Activated T-helper 2 cell treated with anti-CD3 and anti-CD28 coated beads, Interferon-gamma antibody, Interleukin-2, Interleukin-4, amounts not matched to agents 10 μg/mL and 5 μg/mL and 100 μg/mL, durations not matched to agents 14 hours and 24 hours and 36 hours (primary cell): ENCODE measurements at regions not wholly inside any gene's neighbourhood (a gene's known extent, or its start where the extent isn't known, plus 50 kb on each side); places are given as distances from the start of the nearest gene placed in this dataset.

Source experiments
- DNase-seq: peaks from one replicate; pipeline ENCODE4 v3.0.0; 2021; ENCODE audit warnings: low spot score
- H3K27ac Mint-ChIP-seq: one replicate; pipeline ENCODE4 v1.8.0; 2021; ENCODE audit warnings: mixed read lengths
- H3K27me3 Mint-ChIP-seq: one replicate; pipeline ENCODE4 v1.8.0; 2021; ENCODE audit warnings: low read depth, mixed read lengths
- H3K36me3 Mint-ChIP-seq: one replicate; pipeline ENCODE4 v1.8.0; 2021; ENCODE audit warnings: low read depth, mixed read lengths
- H3K4me1 Mint-ChIP-seq: one replicate; pipeline ENCODE4 v1.8.0; 2021; ENCODE audit warnings: low read depth, mixed read lengths
- H3K4me3 Mint-ChIP-seq: one replicate; pipeline ENCODE4 v1.8.0; 2021; ENCODE audit warnings: low read depth, mild to moderate bottlenecking, moderate library complexity, mixed read lengths
- H3K9me3 Mint-ChIP-seq: one replicate; pipeline ENCODE4 v1.8.0; 2021; ENCODE audit warnings: mixed read lengths
- intact Hi-C: fragments of 100-400 bp; cut with micrococcal nuclease; formaldehyde crosslinking; loops from one replicate; pipeline ENCODE4 v1.15.1; 2023

DNA sequence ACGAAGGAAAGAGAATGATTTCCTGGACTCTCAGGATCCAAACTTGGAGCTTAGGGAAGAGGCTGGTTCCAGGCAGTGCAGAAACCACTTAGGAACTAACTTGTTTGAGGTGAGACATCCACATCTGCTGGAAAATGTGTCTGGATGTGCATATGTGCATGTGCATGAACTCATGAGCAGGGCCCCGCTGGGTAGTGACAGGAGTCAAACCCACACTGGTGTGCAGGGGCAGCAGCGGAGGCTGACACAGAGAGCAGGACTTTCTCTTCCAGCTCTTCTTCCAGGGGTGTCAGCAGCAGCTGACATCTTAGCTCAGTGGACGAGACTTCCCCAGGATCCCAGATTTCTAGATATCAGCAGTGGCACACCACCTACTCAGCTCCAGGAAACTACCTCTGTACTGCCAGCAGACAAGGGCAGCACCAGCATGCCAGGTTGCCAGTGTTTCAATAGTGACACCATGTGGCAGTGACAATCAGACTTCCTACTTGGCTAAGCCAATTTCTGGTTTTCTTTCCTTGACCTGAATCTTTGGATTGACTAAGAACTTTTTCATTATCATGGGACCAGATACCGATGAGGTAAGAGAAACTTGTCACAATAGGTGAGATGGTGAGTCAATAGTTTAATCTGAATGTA, 227.5 kb upstream of the ZC3H12C start:
- H3K9me3 Mint-ChIP-seq = no peaks in the 10 kb centered on the region
- no peak overlapping the region for H3K4me3 Mint-ChIP-seq
- no peak overlapping the region for H3K27ac Mint-ChIP-seq
- intact Hi-C loops = no loop called here
- no peaks in the 10 kb centered on the region for H3K27me3 Mint-ChIP-seq
- DNase-seq = no peak
- H3K36me3 Mint-ChIP-seq = no peaks in the 10 kb centered on the region
- H3K4me1 Mint-ChIP-seq = peaks cover 20% of the 10 kb centered on the region

DNA sequence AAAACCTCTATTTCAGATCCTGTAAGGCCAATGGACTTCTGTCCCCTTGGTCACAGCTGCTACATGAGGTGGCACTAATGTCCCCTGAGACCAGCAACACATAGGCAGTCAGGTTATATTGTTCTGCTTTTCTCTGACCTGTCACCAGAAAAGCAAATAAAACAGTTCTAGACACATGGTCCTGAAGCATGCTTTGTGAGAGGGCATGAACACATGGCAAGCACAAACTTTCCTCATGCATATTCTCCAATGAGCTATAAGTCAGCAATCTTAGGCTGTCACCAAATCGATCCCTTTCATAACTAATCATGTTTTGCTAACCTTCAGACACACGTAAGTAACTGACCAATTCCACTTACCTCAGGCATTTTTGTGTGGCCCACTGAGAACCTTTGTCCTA, 225.4 kb upstream of the ZC3H12C start:
- Mint-ChIP-seq H3K36me3 (no peaks in the 10 kb centered on the region), H3K27me3 (no peaks in the 10 kb centered on the region), H3K27ac (no peak overlapping the region), H3K4me1 (peaks cover 20% of the 10 kb centered on the region), H3K9me3 (peaks cover 4% of the 10 kb centered on the region), H3K4me3 (no peak overlapping the region)
- intact Hi-C loops = no loop called here
- no peak for DNase-seq

DNA sequence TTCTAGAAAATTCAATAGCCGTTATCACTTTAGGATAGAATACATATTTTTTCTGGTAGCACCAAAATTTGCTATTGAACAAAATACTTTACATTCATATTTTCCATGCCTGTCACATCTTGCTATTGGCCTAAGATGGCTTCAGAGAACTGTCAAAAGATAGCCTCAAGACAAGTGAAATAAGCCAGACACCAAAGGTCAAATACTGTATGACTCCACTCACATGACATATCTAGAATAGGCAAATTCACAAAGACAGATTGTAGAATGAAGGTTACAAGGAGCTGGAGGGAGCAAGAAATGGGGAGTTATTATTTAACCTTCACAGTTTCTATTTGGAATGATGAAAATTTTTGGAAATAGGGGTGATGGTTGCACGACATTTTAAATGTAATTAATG, 223.7 kb upstream of the ZC3H12C start:
- no peak overlapping the region for H3K27ac Mint-ChIP-seq
- intact Hi-C loops = no loop called here
- H3K27me3 Mint-ChIP-seq = no peaks in the 10 kb centered on the region
- no peak for DNase-seq
- H3K4me1 Mint-ChIP-seq = peaks cover 13% of the 10 kb centered on the region
- H3K36me3 Mint-ChIP-seq = no peaks in the 10 kb centered on the region
- peaks cover 4% of the 10 kb centered on the region for H3K9me3 Mint-ChIP-seq
- no peak overlapping the region for H3K4me3 Mint-ChIP-seq

DNA sequence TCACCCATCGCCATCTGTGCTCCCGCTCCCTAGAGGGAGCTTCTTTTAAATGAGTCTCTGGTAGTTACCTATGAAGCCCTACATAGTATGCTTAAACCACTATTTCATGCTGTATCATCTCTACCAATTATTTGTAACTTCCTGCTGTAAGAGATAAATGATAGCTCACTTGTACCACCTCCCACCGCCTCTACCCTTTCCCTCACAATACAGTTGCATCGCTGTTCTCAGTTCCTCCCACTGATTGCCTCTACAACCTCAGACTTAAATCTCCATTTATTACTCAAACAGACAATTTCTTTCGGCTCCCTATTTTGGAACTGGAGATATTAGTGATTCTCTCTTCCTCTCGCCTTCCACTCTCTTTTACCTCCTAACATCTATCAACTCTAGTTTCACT, 222.9 kb upstream of the ZC3H12C start:
- H3K4me1 Mint-ChIP-seq = peaks cover 5% of the 10 kb centered on the region
- H3K4me3 Mint-ChIP-seq = no peak overlapping the region
- H3K27me3 Mint-ChIP-seq = no peaks in the 10 kb centered on the region
- no peak for DNase-seq
- intact Hi-C loops = no loop called here
- peaks cover 4% of the 10 kb centered on the region for H3K9me3 Mint-ChIP-seq
- H3K27ac Mint-ChIP-seq = no peak overlapping the region
- no peaks in the 10 kb centered on the region for H3K36me3 Mint-ChIP-seq

DNA sequence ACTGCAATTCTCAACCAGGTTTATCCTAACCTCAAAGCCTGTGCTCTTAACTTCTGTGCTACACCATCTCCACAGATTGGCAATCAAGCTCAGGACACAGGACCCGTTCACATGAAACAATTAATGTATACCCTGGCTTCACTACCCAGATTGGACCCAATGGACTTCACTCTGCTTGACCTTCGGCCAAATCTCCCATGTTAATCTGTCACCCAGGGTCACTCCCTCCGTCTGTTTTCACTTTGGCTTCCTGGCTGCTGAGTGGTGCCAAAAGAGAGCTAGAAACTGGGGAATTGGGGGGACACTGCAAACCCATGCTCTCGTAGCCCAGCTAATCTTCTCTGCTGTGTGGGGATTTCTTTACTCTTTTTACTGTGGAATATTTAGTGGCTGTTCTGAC, 216.1 kb upstream of the ZC3H12C start:
- Mint-ChIP-seq H3K27ac (no peak overlapping the region), H3K4me3 (no peak overlapping the region), H3K36me3 (no peaks in the 10 kb centered on the region), H3K4me1 (no peaks in the 10 kb centered on the region), H3K9me3 (no peaks in the 10 kb centered on the region), H3K27me3 (peaks cover 1% of the 10 kb centered on the region)
- DNase-seq = no peak
- intact Hi-C loops = no loop called here

DNA sequence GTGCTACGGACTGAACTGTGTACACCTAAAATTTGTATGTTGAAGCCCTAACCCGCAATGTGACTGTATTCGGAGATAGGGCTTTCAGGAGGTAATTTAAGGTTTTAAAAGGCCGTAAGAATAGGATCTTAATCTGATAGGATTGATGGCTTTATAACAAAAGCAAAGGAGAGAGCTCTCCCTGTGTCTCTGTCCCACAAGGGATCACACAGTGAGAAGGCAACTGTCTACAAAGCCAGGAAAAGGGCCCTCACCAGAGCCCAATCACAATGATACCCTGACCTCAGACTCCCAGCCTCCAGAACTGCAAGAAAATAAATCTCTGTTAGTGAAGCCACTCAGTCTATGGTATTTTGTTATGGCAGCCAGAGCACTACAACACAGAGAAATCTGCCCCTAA, 208.7 kb upstream of the ZC3H12C start:
- DNase-seq = no peak
- intact Hi-C loops = no loop called here
- Mint-ChIP-seq H3K36me3 (no peaks in the 10 kb centered on the region), H3K27me3 (no peaks in the 10 kb centered on the region), H3K27ac (no peak overlapping the region), H3K9me3 (no peaks in the 10 kb centered on the region), H3K4me3 (no peak overlapping the region), H3K4me1 (no peaks in the 10 kb centered on the region)

DNA sequence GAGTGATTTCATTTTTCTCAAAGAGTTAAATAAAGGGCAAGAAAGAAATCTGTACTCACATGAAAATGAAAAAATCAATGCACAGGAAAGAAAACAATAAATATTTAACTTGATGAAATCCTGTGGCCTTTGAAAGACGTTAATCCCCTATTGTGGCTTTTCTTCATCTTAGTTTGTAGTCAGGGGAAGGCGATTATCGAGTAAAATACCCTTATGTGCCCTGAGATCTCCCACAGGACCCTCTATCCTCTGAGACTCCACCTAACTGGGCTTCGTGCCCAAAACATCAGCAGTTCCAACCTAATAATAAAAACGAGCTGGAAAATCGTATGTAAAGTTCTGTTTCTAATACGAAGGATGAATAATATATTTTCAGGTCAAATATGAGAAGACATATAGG, 208.2 kb upstream of the ZC3H12C start:
- Mint-ChIP-seq H3K27ac (no peak overlapping the region), H3K9me3 (no peaks in the 10 kb centered on the region), H3K27me3 (no peaks in the 10 kb centered on the region), H3K36me3 (no peaks in the 10 kb centered on the region), H3K4me3 (no peak overlapping the region), H3K4me1 (no peaks in the 10 kb centered on the region)
- intact Hi-C loops = no loop called here
- DNase-seq = no peak

DNA sequence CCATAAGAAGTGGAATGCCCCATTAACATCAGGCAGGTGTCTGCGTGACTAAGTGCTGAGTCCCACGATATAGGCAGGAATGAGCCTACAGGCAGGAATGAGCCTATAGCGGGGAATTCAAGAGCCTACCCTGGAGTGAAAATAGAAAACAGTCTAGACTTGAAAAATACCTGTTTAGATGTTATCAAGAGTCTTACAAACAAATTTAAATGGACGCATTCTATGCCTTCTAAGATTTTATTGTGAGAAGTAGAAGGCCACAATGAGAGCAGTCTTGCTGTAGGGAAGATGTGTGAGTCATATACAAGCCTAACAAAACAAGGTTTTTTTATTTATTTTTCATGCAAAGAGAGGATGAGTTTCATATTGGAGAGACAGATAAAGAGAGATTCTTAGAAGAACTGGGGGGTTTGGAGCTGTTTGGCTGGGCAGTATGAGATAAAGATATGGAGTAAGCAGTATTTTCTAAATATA, 200.8 kb upstream of the ZC3H12C start:
- Mint-ChIP-seq H3K9me3 (no peaks in the 10 kb centered on the region), H3K4me3 (no peak overlapping the region), H3K27ac (no peak overlapping the region), H3K36me3 (no peaks in the 10 kb centered on the region), H3K4me1 (no peaks in the 10 kb centered on the region), H3K27me3 (no peaks in the 10 kb centered on the region)
- no peak for DNase-seq
- intact Hi-C loops = no loop called here

DNA sequence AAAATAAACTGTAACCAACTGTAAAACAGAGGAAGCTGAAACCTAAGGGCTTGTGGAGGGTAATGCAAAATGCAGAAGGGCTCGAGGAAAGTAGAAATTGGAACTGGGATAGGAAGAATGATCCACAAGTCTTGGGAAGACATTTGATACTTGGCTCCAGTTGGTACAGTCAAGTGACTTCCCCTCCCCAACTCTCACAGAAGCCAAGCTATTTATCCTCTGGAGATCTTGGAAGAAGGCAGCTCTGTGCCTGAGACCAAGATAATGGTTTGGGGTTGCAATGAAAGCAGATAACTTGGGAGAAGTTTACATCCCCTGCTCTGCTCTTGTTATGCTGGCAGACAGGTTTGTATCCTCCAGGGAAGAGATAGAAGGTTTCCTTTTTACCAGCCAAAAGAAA, 198.9 kb upstream of the ZC3H12C start:
- Mint-ChIP-seq H3K27me3 (no peaks in the 10 kb centered on the region), H3K9me3 (no peaks in the 10 kb centered on the region), H3K4me3 (no peak overlapping the region), H3K36me3 (no peaks in the 10 kb centered on the region), H3K4me1 (no peaks in the 10 kb centered on the region), H3K27ac (no peak overlapping the region)
- no peak for DNase-seq
- intact Hi-C loops = no loop called here

DNA sequence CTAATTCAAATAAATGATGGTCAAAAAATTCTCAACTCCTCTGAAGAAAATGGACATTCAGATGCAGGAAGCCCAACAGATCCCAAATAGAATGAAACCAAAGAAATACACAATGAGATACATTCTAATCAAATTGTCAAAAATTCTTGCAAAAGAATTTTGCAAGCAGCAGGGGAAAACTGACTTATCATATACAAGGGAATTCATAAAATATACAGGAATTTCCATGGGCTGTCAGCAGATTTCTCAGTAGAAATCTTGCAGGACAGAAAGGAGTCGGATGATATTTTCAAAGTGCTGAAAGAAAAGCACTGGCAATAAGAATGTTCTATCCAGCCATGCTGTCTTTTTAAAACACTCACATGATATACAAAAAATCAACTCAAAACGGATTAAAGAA, 194.6 kb upstream of the ZC3H12C start:
- DNase-seq = no peak
- Mint-ChIP-seq H3K9me3 (no peaks in the 10 kb centered on the region), H3K27me3 (no peaks in the 10 kb centered on the region), H3K4me1 (no peaks in the 10 kb centered on the region), H3K4me3 (no peak overlapping the region), H3K36me3 (no peaks in the 10 kb centered on the region), H3K27ac (no peak overlapping the region)
- intact Hi-C loops = no loop called here

DNA sequence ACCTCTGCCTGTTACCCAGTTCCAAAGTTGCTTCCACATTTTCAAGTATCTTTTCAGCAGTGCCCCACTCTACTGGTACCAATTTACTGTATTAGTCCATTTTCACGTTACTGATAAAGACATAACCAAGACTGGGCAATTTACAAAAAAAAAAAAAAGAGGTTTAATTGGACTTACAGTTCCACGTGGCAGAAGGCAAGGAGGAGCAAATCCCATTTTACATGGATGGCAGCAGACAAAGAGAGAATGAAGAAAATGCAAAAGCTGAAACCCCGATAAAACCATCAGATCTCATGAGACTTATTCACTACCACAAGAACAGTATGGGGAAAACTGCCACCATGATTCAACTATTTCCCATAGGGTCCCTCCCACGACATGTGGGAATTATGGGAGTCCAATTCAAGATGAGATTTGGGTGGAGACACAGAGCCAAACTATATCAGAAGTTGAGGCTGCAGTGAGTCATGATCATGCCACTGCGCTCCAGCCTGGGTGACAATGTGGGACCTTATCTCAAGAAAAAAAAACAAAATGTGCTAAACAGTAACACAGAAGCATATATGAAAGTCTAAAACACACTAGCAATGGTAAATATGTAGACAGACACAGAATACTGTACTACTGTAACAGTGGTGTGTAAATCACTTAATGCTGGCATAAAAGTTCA, 190.3 kb upstream of the ZC3H12C start:
- H3K4me1 Mint-ChIP-seq = no peaks in the 10 kb centered on the region
- no peak for DNase-seq
- no peaks in the 10 kb centered on the region for H3K9me3 Mint-ChIP-seq
- intact Hi-C loops = no loop called here
- H3K36me3 Mint-ChIP-seq = no peaks in the 10 kb centered on the region
- H3K4me3 Mint-ChIP-seq = no peak overlapping the region
- H3K27ac Mint-ChIP-seq = no peak overlapping the region
- H3K27me3 Mint-ChIP-seq = peaks cover 14% of the 10 kb centered on the region

DNA sequence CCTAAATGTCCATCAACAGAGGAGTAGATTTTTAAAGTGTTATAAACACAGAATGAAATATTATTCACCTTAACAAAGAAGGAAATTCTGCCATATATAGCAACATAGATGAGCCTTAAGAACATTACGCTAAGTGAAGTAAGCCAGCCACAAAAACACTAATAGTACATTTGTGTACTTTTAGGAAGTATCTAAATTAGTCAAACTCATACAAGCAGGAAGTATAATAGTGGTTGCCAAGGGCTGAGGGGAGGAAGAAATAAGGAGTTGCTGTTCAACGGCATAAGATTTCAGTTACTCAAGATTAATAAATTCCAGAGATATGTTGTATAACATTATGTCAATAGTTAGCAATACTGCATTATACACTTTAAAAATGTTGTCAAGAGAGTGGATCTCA, 181.7 kb upstream of the ZC3H12C start:
- Mint-ChIP-seq H3K27me3 (peaks cover 10% of the 10 kb centered on the region), H3K27ac (no peak overlapping the region), H3K4me1 (peaks cover 2% of the 10 kb centered on the region), H3K9me3 (peaks cover 4% of the 10 kb centered on the region), H3K4me3 (no peak overlapping the region), H3K36me3 (no peaks in the 10 kb centered on the region)
- DNase-seq = no peak
- intact Hi-C loops = no loop called here

DNA sequence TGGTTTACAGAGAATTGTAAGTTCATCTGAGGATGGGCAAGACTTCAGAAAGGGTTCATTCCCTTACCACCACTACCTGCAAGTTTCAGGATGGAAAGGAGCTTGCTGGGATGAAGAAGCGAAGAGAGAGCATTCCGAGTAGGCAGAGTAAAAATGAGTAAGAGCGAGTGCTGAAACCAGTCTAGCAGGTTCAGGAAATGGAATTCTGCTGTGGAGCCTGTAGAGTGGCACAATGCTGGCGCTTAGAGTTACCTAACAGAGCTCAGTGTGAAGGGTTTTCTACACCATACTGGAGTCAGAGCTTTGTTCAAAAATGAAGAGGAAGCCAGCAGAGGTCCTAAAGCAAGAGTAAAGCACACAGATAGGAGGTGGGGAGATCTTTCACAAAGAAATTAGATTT, 179.2 kb upstream of the ZC3H12C start:
- intact Hi-C loops = no loop called here
- DNase-seq = no peak
- H3K4me3 Mint-ChIP-seq = no peak overlapping the region
- H3K4me1 Mint-ChIP-seq = peaks cover 2% of the 10 kb centered on the region
- H3K27me3 Mint-ChIP-seq = peaks cover 2% of the 10 kb centered on the region
- H3K27ac Mint-ChIP-seq = no peak overlapping the region
- H3K36me3 Mint-ChIP-seq = no peaks in the 10 kb centered on the region
- H3K9me3 Mint-ChIP-seq = peaks cover 4% of the 10 kb centered on the region
